ENCODE measurements at regions not wholly inside any gene's neighbourhood (a gene's known extent, or its start where the extent isn't known, plus 50 kb on each side); places are given as distances from the start of the nearest gene placed in this dataset.

- Mint-ChIP-seq H3K27me3 (ENCODE audit: low read depth in 3 of 3) (peaks cover 10 to 15% (median 12%) of the 10 kb centered on the region in 3 donors), H3K27ac (no peak overlapping the region), H3K4me3 (no peak overlapping the region), H3K4me1 (peaks cover 5 to 6% of the 10 kb centered on the region in 2 donors), H3K9me3 (peaks cover 0 to 2% (median 0%) of the 10 kb centered on the region in 6 donors), H3K36me3 (peaks cover 0 to 6% (median 0%) of the 10 kb centered on the region in 3 donors)
- DNase-seq: no peak
These were observed 55.1 kb upstream of the ADRB1 start for GRCh38 chr10:113988535-113988934.

GRCh38 chr10:113991091-113991860 lies 52.4 kb upstream of the ADRB1 start:
- DNase-seq: peak; percentile 4 to 6 (median 5)
- H3K4me1 Mint-ChIP-seq: no peaks in the 10 kb centered on the region
- no peak overlapping the region for H3K4me3 Mint-ChIP-seq
- H3K9me3 Mint-ChIP-seq: peaks cover 0 to 2% (median 0%) of the 10 kb centered on the region in 6 donors
- H3K27me3 Mint-ChIP-seq (ENCODE audit: low read depth in 3 of 3): peaks cover 14 to 15% (median 15%) of the 10 kb centered on the region in 3 donors
- no peak overlapping the region for H3K27ac Mint-ChIP-seq
- peaks cover 0 to 6% (median 0%) of the 10 kb centered on the region in 3 donors for H3K36me3 Mint-ChIP-seq

GRCh38 chr10:113992471-113993011 lies 51.1 kb upstream of the ADRB1 start:
- no peak for DNase-seq
- Mint-ChIP-seq H3K27ac (no peak overlapping the region), H3K36me3 (no peaks in the 10 kb centered on the region), H3K9me3 (no peaks in the 10 kb centered on the region), H3K4me1 (no peaks in the 10 kb centered on the region), H3K4me3 (no peak overlapping the region), H3K27me3 (ENCODE audit: low read depth in 3 of 3) (peaks cover 11 to 16% (median 15%) of the 10 kb centered on the region in 3 donors)

- no peak for DNase-seq
- no peak overlapping the region for H3K4me3 Mint-ChIP-seq
- no peaks in the 10 kb centered on the region for H3K36me3 Mint-ChIP-seq
- no peaks in the 10 kb centered on the region for H3K9me3 Mint-ChIP-seq
- H3K27me3 Mint-ChIP-seq (ENCODE audit: low read depth in 3 of 3): peaks cover 12 to 14% (median 14%) of the 10 kb centered on the region in 3 donors
- no peak overlapping the region for H3K27ac Mint-ChIP-seq
- no peaks in the 10 kb centered on the region for H3K4me1 Mint-ChIP-seq
These were observed 50.1 kb upstream of the ADRB1 start for GRCh38 chr10:113993489-113993991.

Data from immature natural killer cell (primary cell).